Right lung (tissue), 2 donors: ENCODE measurements at regions not wholly inside any gene's neighbourhood (a gene's known extent, or its start where the extent isn't known, plus 50 kb on each side); places are given as distances from the start of the nearest gene placed in this dataset.
A peak's percentile ranks its signal among the peaks of the same experiment; 100 is the strongest.
"Not testable (repeated sequence)": the region's sequence is repeated elsewhere in the genome, so short reads cannot be mapped to it uniquely, and the experiment has no call there.

Source experiments
- DNase-seq, 2 donors: peaks; one replicate each; pipeline ENCODE4 v3.0.0-alpha.2; 2013

- DNase-seq = not testable (repeated sequence)
Observed at GRCh38 chr9:97248252-97248651, 59.2 kb upstream of the CCDC180 start.

- DNase-seq = no peak
Observed at GRCh38 chr9:97243606-97244005, 63.9 kb upstream of the CCDC180 start.

GRCh38 chr9:97241430-97241829 lies 66.0 kb upstream of the CCDC180 start:
- DNase-seq = not testable (repeated sequence)

- DNase-seq = peak; percentile 76
Observed at GRCh38 chr9:97237951-97238889, 69.2 kb upstream of the CCDC180 start.

- no peak for DNase-seq
Observed at GRCh38 chr9:97237311-97237786, 70.1 kb upstream of the CCDC180 start.

- not testable (repeated sequence) for DNase-seq
Observed at GRCh38 chr9:97233009-97233400, 74.5 kb upstream of the CCDC180 start.

- not testable (repeated sequence) for DNase-seq
Observed at GRCh38 chr9:97232060-97233008, 75.1 kb upstream of the CCDC180 start.

- not testable (repeated sequence) for DNase-seq
Observed at GRCh38 chr9:97222393-97222792, 85.1 kb upstream of the CCDC180 start.

GRCh38 chr9:97221478-97222355 lies 85.7 kb upstream of the CCDC180 start:
- peak; percentile 53 to 67 for DNase-seq

GRCh38 chr9:97220894-97221477 lies 86.5 kb upstream of the CCDC180 start:
- no peak for DNase-seq

GRCh38 chr9:97220396-97220795 lies 87.1 kb upstream of the CCDC180 start:
- DNase-seq = not testable (repeated sequence)

GRCh38 chr9:97219443-97220140 lies 87.9 kb upstream of the CCDC180 start:
- DNase-seq = not testable (repeated sequence)

- not testable (repeated sequence) for DNase-seq
Observed at GRCh38 chr9:97215127-97215526, 92.3 kb upstream of the CCDC180 start.

GRCh38 chr9:97214556-97214955 lies 92.9 kb upstream of the CCDC180 start:
- not testable (repeated sequence) for DNase-seq

- not testable (repeated sequence) for DNase-seq
Observed at GRCh38 chr9:97199683-97200082, 107.8 kb upstream of the CCDC180 start.

- DNase-seq = not testable (repeated sequence)
Observed at GRCh38 chr9:97193767-97194166, 113.7 kb upstream of the CCDC180 start.

GRCh38 chr9:97188545-97188944 lies 118.9 kb upstream of the CCDC180 start:
- no peak for DNase-seq

GRCh38 chr9:97187706-97188105 lies 119.8 kb upstream of the CCDC180 start:
- DNase-seq = peak; percentile 30 to 43

GRCh38 chr9:97186493-97186892 lies 121.0 kb upstream of the CCDC180 start:
- DNase-seq = no peak

- not testable (repeated sequence) for DNase-seq
Observed at GRCh38 chr9:97182532-97182931, 124.9 kb upstream of the CCDC180 start.
